ENCODE measurements at regions not wholly inside any gene's neighbourhood (a gene's known extent, or its start where the extent isn't known, plus 50 kb on each side); places are given as distances from the start of the nearest gene placed in this dataset.
"Not testable (repeated sequence)": the region's sequence is repeated elsewhere in the genome, so short reads cannot be mapped to it uniquely, and the experiment has no call there.

DNA sequence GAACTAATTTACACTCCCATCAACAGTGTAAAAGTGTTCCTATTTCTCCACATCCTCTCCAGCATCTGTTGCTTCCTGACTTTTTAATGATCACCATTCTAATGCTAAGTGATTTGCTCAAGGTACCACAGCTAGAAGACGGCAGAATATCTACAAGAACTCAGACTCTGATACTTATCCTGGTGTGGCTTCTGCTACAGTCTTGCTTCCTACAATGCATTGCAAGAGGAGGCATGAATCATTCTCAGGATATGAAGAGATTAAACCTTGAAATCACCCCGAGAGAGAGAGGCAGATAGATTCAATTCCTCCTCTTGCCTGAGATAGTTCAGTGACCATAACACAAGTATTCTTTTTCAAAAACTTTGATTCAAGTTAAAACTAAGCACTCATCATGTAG is 306.4 kb downstream of the TBC1D4 start:
- no peak for DNase-seq

DNA sequence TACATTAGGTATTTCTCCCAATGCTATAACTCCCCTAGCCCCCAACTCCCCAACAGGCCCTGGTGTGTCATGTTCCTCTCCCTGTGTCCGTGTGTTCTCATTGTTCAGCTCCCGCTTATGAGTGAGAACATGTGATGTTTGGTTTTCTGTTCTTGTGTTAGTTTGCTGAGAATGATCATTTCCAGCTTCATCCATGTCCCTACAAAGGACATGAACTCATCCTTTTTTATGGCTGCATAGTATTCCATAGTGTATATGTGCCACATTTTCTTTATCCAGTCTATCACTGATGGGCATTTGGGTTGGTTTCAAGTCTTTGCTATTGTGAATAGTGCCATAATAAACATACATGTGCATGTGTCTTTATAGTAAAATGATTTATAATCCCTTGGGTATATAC is 306.9 kb downstream of the TBC1D4 start:
- not testable (repeated sequence) for DNase-seq

DNA sequence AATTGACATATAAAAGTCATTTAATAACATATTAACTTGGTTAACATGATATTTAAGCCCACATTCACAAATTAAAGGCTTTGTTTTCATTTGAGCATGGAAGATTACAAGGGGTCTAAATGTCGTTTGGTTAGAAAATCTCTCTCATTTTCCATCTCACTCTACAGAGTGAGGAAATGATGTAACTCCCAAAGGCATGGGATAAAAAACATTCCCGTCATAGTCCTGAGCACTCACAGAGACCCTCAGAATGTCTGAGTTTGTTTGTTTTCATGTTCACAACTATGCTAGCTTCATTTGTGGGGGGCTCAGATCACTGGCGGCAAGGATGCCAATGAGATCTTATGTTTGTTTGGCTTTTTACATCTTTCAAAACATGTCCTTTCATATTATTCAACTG is 307.5 kb downstream of the TBC1D4 start:
- no peak for DNase-seq

DNA sequence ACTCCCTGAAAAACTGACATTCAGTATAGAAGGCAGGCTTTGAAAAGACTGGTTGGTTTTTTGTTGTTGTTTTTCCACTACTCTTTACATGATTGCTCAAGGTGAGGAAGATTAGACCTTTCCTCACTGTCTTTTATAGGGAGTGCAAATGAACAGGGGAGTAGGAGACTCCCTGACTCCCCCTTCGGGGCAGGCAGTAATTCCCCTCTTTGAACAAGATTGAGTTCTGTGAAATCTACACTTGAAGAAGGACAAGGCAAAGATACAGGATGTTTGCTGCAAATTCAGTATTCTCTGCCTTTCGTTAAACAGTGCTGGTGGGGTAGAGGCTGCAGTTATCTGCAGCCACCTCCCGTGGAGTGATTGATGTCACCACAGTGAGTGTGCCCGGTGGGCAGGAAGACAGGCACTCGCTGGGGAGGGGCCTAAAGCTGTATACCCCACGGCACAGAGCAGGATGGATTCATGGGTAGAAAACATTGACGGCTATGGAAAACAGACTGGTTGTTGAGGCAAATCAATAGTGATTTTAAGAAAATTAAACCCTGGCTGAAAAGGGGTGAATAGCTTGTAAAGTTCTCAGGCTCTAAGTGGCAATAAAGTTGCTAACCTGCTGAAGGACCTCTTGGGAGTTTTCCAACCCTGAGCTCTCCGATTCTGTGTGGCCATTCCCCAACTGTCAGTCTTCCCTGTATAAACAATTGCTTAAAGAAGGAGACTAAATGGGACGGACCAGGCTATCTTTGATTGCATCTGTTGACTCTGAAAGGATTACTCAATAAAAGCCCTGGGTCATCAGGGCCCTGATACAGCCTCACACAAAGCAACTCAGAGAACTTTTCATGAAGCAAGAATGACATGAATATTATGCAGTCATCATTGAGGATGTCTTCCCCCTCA is 308.3 kb downstream of the TBC1D4 start:
- no peak for DNase-seq

DNA sequence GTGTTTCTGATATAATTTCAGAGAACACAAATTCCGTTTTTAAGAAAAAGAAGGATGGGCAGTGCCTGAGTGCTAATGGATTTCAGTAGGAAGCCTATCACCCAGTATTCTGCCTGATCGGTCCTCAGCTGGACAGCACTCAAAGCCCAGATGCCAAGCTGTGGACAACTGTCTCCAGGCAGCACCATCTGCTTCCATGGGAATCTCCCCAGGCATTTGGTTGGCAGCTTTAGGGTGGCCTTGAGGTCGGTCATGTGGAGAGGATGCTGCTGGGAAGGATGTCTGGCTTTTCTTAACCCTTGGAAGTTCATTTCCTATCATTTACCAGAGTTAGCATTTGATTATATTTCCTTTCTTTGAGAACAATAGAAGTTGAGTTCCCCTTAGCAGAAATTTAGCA is 311.7 kb downstream of the TBC1D4 start:
- no peak for DNase-seq

DNA sequence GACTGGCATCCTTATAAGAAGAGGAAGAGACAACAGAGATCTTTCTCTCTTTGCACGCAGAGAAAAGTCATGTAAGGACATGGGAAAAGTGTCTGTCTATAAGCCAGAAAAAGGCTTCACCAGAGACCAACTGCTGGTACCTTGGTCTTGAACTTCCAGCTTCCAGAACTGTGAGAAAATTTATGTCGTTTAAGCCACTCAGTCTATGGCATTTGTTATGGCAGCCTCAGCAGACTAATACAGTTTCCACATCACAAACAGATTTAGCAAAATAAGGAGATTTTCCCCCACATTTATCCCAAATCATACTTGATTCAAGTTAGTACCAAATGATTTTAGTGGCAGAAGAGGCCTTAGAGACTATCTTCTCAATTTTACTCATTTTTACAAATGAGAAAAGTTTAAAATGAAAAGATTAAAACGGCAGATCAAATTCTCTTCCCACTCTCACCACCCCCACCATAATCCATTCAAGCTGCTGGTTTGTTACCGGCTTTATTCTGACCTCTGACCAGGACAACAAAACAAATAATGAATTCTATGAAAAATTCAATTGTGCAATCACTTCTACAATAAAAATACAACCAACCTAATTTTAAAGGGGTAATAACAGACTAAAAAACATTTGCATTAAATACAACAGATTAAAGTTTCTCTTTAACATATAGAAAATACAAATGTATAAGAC is 316.3 kb downstream of the TBC1D4 start:
- no peak for DNase-seq

DNA sequence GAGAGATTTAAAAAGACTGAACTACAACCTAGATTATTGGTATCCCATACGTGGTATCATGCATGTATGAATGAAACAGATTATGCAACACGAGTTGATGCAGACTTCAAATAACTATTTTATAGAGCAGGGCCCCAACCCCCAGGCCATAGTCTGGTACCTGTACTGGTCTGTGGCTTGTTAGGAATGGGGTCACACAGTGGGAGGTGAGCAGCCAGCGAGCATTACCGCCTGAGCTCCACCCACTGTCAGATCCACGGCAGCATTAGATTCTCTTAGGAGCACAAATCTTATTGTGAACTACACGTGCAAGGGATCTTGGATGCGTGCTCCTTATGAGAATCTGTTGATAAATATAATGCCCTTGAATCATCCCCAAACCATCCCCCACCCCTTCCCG is 320.2 kb downstream of the TBC1D4 start:
- DNase-seq, result no peak

DNA sequence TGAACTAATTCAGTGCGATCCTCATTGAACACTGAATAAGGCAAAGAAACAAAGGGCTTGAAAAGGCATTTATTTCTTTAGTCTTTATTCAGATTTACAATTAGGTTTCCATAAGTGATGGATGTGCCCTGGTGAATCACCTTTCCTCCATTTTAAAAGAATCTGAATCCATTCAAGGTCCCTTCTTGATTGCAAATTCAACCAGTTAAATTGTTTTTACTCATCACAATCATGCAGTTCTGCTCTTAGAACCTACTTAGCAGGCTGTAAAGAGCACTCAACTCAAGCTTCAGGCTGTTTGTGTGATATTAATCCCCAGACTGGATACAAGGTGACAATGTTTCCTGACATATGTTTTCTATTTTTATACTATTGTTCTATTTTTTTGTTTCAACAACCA is 321.0 kb downstream of the TBC1D4 start:
- no peak for DNase-seq

DNA sequence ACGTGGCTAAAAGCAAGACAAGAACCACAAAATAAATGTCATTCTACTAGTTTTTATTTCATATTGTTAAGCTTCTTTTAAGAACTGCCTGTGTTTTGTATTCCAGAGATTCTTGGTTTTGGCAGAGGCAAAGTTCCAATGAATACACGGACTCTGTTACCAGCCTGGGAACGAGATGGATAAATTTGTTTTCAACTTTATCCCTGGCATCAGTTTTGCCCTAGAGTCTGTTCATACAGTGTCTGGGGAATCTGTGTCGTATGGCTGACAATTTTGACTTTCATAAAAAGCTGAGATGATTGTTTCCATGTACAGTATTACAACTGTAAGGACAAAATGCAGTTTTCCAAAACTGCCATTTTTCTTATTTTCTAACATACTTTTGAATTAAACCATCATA is 327.6 kb downstream of the TBC1D4 start:
- no peak for DNase-seq

DNA sequence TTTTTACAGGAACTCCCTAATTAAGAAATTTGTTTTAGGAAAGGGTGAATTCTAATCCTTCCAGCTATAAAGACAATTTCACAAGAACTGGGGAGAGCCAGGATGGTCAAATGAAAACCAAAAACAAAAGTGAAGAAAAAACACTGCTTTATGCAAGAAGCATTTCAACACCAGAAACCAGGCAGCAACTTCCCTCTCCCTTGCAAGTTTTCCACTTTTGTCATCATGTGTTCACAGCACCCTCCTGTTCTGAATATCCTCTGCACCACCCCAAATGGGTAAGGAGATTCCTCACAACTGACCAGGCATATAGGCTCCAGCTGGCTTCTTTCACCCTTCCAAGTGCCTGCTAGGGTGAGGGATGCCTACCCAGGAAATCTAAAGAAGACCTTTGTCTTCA is 328.1 kb downstream of the TBC1D4 start:
- DNase-seq, result no peak

DNA sequence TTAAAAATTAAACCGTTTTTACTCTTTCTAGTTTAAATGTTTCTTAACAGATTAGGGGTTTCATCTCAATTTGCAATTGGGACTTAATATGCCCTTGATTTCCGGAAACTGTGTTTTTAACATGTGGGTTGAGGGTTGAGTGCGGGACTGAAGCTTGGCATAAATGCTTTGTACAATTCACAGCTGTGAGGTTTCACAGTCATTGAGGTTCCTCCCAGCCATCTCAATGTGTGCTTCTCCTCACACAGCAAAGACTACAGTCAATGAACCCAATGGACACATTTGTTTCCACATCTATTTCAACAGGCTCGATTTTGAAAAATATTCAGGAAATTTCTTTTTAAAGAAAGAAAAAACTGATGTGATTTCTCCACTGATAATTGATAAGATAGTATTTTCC is 328.6 kb downstream of the TBC1D4 start:
- DNase-seq, result no peak

DNA sequence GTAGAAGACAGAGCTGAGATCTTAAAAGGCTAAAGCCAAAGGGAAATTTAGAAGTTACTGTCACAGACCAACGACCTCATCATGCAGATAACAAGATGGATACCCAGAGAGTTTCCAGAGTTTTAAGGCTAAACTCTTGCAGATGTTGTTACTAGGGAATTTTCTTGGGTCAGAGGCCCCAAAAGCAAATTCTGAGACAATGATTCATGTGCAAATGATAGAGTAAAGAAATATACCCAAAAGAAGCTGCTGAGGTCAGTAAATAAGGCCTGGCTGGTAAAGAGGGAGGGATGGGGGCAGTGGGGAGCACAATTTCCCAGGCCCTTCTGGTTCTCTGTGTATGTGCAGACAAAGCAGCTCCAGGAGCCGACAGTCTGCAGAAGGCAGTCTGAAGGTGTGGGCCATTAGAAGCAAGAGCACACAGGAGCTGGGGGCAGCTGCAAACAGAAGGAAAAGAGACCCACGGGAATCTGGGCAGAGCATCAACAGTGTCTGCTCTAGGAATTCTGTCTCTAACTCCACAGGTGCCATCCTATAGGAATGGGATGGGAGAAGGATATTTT is 330.8 kb downstream of the TBC1D4 start:
- DNase-seq, result no peak

DNA sequence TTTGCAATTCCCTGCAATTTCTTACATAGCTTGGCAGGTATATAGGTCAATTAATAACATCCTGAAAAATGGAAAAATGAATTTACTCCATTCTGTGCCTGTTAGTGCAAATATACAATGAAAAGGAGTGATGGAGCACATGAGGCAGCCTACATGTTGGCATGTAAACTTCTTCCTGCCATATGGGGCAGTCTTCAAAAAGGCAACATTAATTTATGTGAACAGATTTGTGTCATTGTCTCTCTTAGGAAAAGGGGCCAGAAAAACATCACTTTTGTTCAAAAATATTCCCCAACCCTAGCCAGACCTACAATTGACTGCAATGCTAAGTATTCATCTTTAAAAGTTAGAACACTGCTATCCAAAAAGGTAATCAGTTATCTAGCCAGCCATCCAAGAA is 332.2 kb downstream of the TBC1D4 start:
- DNase-seq, result no peak

DNA sequence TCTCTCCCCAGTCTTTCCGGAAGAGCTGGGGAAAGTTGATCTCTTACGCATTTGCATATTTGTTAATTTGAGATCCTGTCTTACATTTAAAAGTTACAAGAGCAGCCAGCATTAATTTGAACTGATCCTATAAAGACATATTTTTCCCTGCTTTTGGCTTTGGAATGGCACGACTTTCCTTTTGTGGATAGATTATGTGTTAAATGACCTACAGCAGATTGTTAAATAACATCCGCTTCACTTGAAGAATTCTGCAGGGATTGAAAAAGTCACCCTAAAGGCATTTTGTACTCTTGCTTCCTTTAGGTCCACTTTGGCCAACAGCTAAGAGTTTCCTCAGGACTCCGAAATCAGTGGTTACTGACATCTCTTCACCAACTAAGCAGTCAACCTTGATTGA is 334.0 kb downstream of the TBC1D4 start:
- DNase-seq, result no peak

DNA sequence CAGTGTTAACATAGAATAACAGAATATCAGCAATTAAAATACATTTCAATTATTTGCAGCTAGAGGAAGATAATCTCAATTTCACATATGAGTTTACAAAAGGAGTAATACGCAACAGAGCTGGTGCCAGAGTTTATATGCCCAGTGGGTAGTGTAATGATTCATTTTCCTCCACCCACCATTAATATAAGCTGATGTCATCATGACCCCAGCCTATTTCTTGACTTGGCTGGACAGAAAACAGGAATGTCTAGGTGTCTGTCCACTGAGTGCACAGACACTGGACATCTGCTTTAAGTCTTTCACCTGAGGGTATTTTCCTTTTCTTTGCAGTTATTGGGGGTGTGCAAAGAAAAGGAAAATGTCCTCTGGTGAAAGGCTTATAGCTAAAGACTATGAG is 335.5 kb downstream of the TBC1D4 start:
- no peak for DNase-seq

DNA sequence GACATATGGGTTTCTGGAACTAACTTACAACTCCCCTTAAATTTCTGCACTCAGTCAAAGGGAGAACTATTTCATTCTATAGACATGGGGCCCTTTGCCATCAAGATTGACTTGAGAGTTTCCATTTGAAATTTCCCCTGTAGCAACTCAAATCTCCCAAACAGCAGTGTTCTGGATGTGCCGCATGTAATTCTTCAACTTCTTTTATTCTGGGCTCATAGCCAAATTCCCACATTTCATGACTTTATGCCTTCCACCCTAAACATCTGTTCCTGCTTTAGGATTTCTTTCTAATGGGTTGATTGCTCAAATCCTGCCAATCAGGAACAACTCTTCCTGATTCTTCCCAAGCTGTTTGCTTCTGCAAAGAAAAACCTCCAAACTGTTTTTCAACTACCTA is 336.0 kb downstream of the TBC1D4 start:
- DNase-seq, result no peak

DNA sequence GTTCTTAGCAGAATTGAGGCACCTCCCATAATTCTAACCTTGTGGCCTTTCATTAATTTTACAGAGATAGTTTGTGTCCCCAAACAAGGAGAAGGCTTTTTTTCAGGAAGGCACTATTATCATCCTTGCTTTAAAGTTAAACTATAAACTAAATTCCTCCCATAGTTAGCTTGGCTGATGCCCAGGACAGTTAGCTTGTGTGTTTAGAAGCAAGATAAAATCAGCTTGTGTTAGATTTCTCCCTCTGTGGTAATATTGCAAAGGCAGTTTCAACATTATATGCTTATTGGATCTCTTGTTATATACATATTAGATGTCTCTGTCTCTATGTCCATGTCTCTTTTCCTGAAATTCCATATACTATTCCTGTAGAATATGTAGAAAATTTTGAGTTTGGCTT is 342.7 kb downstream of the TBC1D4 start:
- DNase-seq, result no peak

DNA sequence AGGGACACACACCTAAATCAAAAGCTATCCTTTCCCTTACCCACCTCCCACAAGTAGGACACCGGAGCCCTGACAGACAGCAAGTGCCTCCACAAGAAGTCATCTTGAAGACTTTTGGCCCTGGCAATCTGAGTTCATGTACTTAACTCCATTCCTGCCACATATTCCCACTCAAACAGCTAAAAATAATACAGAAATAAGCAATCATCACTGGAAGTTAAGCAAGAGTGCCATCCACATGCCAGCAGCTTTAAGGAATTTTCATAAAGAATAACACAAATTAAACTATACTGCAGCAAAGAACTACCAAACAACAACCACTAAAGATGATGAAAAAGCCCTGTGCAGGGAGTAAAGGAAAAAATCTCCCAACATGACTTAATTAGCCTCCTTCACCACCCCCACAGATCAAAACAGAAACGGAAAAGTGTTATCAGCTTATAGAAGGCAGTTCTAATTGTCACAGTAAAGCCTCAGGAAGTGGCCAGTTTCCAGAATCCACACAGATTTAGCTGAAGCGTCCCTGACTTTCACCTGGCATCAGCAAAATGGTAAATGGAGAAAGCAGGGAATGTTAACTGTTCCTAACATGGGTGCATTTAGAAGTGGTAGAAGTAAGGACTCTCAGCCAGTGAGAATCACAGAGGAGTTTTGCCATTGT is 343.9 kb downstream of the TBC1D4 start:
- no peak for DNase-seq

DNA sequence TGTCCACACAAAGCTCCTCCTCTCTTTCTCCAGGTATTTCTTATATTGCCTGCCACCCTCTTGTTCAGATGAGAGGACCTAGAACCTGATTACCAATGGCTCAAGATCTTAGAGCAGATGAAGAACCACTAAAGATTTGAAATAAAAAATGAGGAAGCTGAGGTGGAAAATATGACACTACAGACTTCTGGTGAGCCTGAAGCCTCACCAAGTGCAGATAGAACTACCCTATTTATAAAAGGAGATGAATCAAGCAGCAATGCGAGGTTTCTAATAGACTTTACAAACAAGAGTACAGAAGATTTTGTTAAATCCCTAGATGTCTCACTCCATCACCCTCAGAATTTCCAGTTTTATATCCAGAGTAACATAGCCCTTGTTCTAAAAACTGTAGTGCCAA is 345.8 kb downstream of the TBC1D4 start:
- DNase-seq, result no peak

DNA sequence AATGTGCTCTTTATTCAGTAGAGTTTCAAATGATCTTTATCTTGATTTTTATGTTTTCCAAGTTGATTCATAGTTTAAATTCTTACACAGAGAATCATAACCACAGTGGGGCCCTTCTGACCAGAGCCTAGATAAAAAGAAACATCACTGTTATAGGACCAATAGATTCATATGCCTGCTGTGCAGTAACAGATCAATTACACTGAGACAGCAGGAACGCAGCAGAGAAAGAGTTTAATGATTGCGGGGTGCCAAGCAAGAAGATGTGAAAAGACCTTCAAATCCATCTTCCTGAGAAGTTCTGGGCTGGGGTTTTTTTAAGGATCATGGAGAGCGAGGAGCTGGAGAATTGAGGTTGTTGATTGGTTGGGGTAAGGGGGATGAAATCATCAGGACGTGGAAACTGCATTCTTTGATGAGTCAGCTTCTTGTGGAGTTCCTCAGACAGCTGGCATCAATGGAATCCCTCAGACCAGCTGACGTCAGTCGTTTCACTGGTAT is 346.6 kb downstream of the TBC1D4 start:
- DNase-seq, result no peak

DNA sequence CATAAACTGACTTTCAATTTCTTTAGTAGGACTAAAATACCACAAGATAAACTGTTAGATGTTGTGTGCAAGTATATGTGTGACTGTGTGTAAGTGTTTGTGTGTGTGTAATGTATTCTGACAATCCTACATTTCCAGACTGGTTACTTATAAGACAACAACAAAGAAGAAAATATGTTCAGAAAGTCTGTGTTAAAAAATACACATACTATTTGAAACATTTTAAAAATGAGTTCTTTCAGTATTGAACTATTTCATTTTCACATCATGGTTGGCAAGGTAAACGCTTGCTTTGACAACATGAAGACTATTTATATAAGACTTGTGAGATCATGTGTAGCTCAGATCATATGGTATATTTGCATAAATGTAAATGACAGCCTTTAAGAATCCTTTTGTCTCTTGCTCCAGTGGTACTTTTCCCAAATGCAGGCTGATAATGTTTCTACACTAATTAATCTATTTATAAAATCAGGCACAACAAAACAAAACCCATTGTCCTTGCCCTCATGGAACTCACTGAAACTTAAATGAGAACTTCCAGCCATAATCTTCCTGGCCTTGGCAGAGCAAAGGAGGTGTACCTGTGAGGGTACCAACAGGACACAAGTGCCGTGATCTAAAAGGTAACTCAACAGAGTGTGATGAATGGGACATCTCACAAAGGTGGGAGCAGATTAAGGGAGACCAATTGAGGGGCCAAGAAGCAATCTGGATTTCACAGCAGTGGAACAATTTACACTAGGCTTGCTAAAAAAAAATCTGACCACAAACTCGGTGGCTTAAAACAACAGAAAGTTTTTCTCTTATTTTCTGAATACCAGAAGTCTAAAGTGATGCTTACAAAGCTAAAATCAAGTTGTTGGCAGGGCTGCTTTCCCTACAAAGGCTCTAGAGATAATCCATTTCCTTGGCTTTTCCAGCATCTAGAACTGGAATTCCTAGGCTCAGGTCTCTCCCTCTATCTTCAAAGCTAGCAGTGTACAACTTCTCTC is 349.0 kb downstream of the TBC1D4 start:
- no peak for DNase-seq

DNA sequence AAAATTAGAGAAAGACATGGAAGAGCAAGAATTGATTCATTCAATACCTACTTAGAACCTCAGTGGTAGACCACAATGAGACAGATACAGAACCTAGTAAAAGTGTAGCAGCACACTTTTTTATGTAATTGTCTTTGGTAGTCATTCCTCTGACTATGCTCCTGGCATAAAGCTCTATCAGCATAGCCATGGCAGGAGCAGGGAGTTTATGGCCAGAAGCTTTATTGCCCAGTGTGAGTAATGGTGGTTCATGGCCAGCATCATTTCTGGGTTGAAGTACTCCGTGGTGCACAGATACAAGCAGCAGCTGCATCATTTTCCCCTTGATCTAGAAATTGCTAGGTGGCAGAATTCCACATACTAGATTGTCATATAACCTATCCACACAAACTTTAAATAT is 352.6 kb downstream of the TBC1D4 start:
- no peak for DNase-seq
